ENCODE measurements at regions not wholly inside any gene's neighbourhood (a gene's known extent, or its start where the extent isn't known, plus 50 kb on each side); places are given as distances from the start of the nearest gene placed in this dataset.

DNA sequence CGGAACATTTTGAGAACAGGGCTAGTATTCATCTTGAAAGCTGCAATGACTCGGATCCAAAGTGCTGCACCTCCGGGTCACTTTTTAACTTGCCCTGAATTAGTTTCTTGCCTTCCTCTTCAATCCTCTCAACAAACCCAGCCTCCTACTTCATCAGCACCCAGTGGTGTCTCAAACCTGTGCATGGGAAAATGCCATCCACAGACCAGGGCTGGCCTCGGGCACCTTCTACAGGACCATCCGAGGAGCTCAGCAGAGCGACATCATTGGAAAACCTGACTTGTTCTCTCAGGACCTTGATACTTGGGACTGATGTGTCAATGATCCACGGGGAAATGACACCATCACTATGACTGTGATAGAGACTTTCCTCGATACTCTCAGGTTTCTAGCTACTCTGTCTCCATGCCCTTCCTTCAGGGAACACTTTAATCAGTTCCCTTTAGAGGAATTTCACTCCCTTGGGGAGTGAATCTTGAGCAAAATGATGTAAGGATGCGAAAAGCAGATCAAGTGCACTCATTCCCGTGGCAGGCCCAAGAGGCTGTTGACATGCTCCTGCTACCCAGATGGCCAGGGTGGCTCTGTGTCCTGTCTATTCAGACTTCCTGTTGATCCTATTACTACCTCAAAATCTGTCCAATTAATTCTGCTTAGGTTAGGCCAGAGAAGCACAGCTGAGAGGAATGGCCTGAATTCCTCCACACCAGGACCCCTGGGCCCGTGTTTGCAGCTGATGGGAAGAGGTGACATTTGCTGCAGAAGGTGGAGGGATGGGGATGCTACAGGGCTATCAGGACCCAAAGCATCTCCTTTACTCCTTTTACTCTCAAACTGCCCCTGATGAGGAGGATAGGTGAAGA lies 96.5 kb upstream of the SLC25A48 start:
- TF ChIP-seq, protein P1, sequence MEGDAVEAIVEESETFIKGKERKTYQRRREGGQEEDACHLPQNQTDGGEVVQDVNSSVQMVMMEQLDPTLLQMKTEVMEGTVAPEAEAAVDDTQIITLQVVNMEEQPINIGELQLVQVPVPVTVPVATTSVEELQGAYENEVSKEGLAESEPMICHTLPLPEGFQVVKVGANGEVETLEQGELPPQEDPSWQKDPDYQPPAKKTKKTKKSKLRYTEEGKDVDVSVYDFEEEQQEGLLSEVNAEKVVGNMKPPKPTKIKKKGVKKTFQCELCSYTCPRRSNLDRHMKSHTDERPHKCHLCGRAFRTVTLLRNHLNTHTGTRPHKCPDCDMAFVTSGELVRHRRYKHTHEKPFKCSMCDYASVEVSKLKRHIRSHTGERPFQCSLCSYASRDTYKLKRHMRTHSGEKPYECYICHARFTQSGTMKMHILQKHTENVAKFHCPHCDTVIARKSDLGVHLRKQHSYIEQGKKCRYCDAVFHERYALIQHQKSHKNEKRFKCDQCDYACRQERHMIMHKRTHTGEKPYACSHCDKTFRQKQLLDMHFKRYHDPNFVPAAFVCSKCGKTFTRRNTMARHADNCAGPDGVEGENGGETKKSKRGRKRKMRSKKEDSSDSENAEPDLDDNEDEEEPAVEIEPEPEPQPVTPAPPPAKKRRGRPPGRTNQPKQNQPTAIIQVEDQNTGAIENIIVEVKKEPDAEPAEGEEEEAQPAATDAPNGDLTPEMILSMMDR (IDR thresholded peaks at IDR 0.05; ENCODE audit: low read length) = no peak
- no peak for TF ChIP-seq EZH2phosphoT487 (IDR thresholded peaks at IDR 0.05; ENCODE audit: low read length)
- no peak for TF ChIP-seq EZH2 (optimal IDR thresholded peaks at IDR 0.05; ENCODE audit: low read depth, low read length)
